H9 (cell line): ENCODE measurements at regions not wholly inside any gene's neighbourhood (a gene's known extent, or its start where the extent isn't known, plus 50 kb on each side); places are given as distances from the start of the nearest gene placed in this dataset.

Experiments
- DNase-seq: peaks from one replicate; pipeline ENCODE4 v3.0.0-alpha.2; 2017
- H2AFZ ChIP-seq: one replicate; pipeline ENCODE4 v1.6.1; 2013; ENCODE audit warnings: mild to moderate bottlenecking, low read length, control low read depth, moderate library complexity
- H2AK5ac ChIP-seq: 2 replicates; pipeline ENCODE4 v1.6.1; 2013; ENCODE audit warnings: low read length, control low read depth, mixed read lengths; ENCODE audit not compliant: insufficient read length
- H2BK120ac ChIP-seq: one replicate; pipeline ENCODE4 v1.6.1; 2013; ENCODE audit warnings: low read depth, mild to moderate bottlenecking, low read length, control low read depth, inconsistent platforms; ENCODE audit not compliant: poor library complexity, severe bottlenecking
- H2BK12ac ChIP-seq: 2 replicates; pipeline ENCODE4 v1.6.1; 2013; ENCODE audit warnings: low read length, control low read depth, mixed read lengths, low read depth; ENCODE audit not compliant: insufficient read length
- H2BK15ac ChIP-seq: 2 replicates; pipeline ENCODE4 v1.6.1; 2013; ENCODE audit warnings: low read depth, low read length, control low read depth
- H2BK20ac ChIP-seq: one replicate; pipeline ENCODE4 v1.6.1; 2013; ENCODE audit warnings: low read depth, mild to moderate bottlenecking, low read length, control low read depth, inconsistent platforms; ENCODE audit not compliant: poor library complexity, severe bottlenecking
- H2BK5ac ChIP-seq: 2 replicates; pipeline ENCODE4 v1.6.1; 2013; ENCODE audit warnings: low read length, control low read depth, mixed read lengths; ENCODE audit not compliant: insufficient read length
- H3K14ac ChIP-seq: 2 replicates; pipeline ENCODE4 v1.6.1; 2013; ENCODE audit warnings: low read length, control low read depth; ENCODE audit not compliant: insufficient read depth
- H3K18ac ChIP-seq: 2 replicates; pipeline ENCODE4 v1.6.1; 2013; ENCODE audit warnings: low read depth, mild to moderate bottlenecking, mixed read lengths, low read length, control low read depth; ENCODE audit not compliant: insufficient read length
- H3K23ac ChIP-seq: 2 replicates; pipeline ENCODE4 v1.6.1; 2013; ENCODE audit warnings: low read length, control low read depth, mixed read lengths, low read depth; ENCODE audit not compliant: insufficient read length
- H3K23me2 ChIP-seq: 2 replicates; pipeline ENCODE4 v1.6.1; 2013; ENCODE audit warnings: low read depth, mild to moderate bottlenecking, mixed read lengths, low read length, control low read depth; ENCODE audit not compliant: insufficient read length, poor library complexity, severe bottlenecking
- H3K27ac ChIP-seq: 2 replicates; pipeline ENCODE4 v1.5.1; 2013; ENCODE audit warnings: low read length, control low read depth, mixed read lengths, low read depth; ENCODE audit not compliant: insufficient read length
- H3K27me3 ChIP-seq: 2 replicates; pipeline ENCODE4 v1.6.1; 2013; ENCODE audit warnings: low read length, control low read depth, inconsistent platforms; ENCODE audit not compliant: insufficient read depth
- H3K4ac ChIP-seq: 2 replicates; pipeline ENCODE4 v1.6.1; 2013; ENCODE audit warnings: low read depth, mild to moderate bottlenecking, control low read depth, inconsistent platforms, low read length, moderate library complexity
- H3K4me1 ChIP-seq: 2 replicates; pipeline ENCODE4 v1.6.1; 2013; ENCODE audit warnings: low read length, control low read depth, inconsistent platforms; ENCODE audit not compliant: insufficient read depth
- H3K4me2 ChIP-seq: 2 replicates; pipeline ENCODE4 v1.6.1; 2013; ENCODE audit warnings: low read length, control low read depth, mixed read lengths; ENCODE audit not compliant: insufficient read length, insufficient read depth
- H3K56ac ChIP-seq: 2 replicates; pipeline ENCODE4 v1.6.1; 2013; ENCODE audit warnings: low read depth, mild to moderate bottlenecking, mixed read lengths, low read length, control low read depth; ENCODE audit not compliant: insufficient read length
- H3K79me1 ChIP-seq: 2 replicates; pipeline ENCODE4 v1.6.1; 2013; ENCODE audit warnings: low read depth, mild to moderate bottlenecking, moderate library complexity, low read length, control low read depth, inconsistent platforms; ENCODE audit not compliant: insufficient read depth, poor library complexity, severe bottlenecking
- H3K79me2 ChIP-seq: 2 replicates; pipeline ENCODE4 v1.6.1; 2013; ENCODE audit warnings: low read length, control low read depth, inconsistent platforms; ENCODE audit not compliant: insufficient read depth
- H3K9ac ChIP-seq: 2 replicates; pipeline ENCODE4 v1.6.1; 2013; ENCODE audit warnings: low read length, control low read depth, mixed read lengths; ENCODE audit not compliant: insufficient read length; ENCODE audit errors: extremely low read depth
- H3K9me3 ChIP-seq: one replicate; pipeline ENCODE4 v1.6.1; 2013; ENCODE audit warnings: low read depth, low read length, inconsistent platforms; ENCODE audit not compliant: control insufficient read depth
- H3T11ph ChIP-seq: one replicate; pipeline ENCODE4 v1.6.1; 2013; ENCODE audit warnings: mild to moderate bottlenecking, low read length, control low read depth, inconsistent platforms
- H4K20me1 ChIP-seq: one replicate; pipeline ENCODE4 v1.6.1; 2013; ENCODE audit not compliant: control insufficient read depth, insufficient read length, insufficient read depth
- H4K5ac ChIP-seq: 2 replicates; pipeline ENCODE4 v1.6.1; 2013; ENCODE audit warnings: low read depth, mild to moderate bottlenecking, mixed read lengths, low read length, control low read depth; ENCODE audit not compliant: insufficient read length
- H4K8ac ChIP-seq: replicated peaks from 2 replicates; pipeline ENCODE4 v1.6.1; 2013; ENCODE audit warnings: low read length, control low read depth, mixed read lengths, low read depth; ENCODE audit not compliant: insufficient read length
- H4K91ac ChIP-seq: 2 replicates; pipeline ENCODE4 v1.6.1; 2013; ENCODE audit warnings: low read depth, mild to moderate bottlenecking, moderate library complexity, mixed read lengths, low read length, control low read depth; ENCODE audit not compliant: insufficient read length
- H3K27ac Mint-ChIP-seq, 3 experiments: 2 replicates in 2 of 3; 3 replicates in 1 of 3; pipeline ENCODE4 v1.8.0; 2020 to 2021; ENCODE audit warnings: mixed read lengths in 3 of 3, mild to moderate bottlenecking in 1 of 3, moderate library complexity in 1 of 3
- H3K27me3 Mint-ChIP-seq: 2 replicates; pipeline ENCODE4 v1.8.0; 2021; ENCODE audit warnings: low read depth, mild to moderate bottlenecking, moderate library complexity, mixed read lengths
- H3K36me3 Mint-ChIP-seq, 3 experiments: 2 replicates in 2 of 3; 3 replicates in 1 of 3; pipeline ENCODE4 v1.8.0; 2020 to 2021; ENCODE audit warnings: low read depth in 3 of 3, mixed read lengths in 3 of 3; ENCODE audit not compliant: insufficient read depth in 1 of 3
- H3K4me1 Mint-ChIP-seq, 2 experiments: 2 replicates each; pipeline ENCODE4 v1.8.0; 2020; ENCODE audit warnings: mixed read lengths in 2 of 2
- H3K4me3 Mint-ChIP-seq, 2 experiments: 2 replicates in 1 of 2; 3 replicates in 1 of 2; pipeline ENCODE4 v1.8.0; 2020 to 2021; ENCODE audit warnings: mild to moderate bottlenecking in 2 of 2, mixed read lengths in 2 of 2, moderate library complexity in 1 of 2
- H3K9me3 Mint-ChIP-seq, 2 experiments: 2 replicates in 1 of 2; 3 replicates in 1 of 2; pipeline ENCODE4 v1.8.0; 2020; ENCODE audit warnings: mild to moderate bottlenecking in 2 of 2, mixed read lengths in 2 of 2, moderate library complexity in 1 of 2
- WGBS: extraction: QIAGEN DNeasy Blood & Tissue Kit; methylation state at CpG from one replicate; pipeline ENCODE4 v1.1.7; 2013; ENCODE audit warnings: missing lambda C conversion rate, low lambda C conversion rate, mixed read lengths; ENCODE audit not compliant: insufficient read length; ENCODE audit errors: extremely low coverage; 5-methylcytosine and 5-hydroxymethylcytosine counted together
- TF ChIP-seq, protein P1 (sequence below): fragments of 200-600 bp; sonication (generic); conservative IDR thresholded peaks from 3 replicates; pipeline ENCODE4 v1.8.0; 2021; ENCODE audit warnings: antibody characterized with exemption, mild to moderate bottlenecking

DNA sequence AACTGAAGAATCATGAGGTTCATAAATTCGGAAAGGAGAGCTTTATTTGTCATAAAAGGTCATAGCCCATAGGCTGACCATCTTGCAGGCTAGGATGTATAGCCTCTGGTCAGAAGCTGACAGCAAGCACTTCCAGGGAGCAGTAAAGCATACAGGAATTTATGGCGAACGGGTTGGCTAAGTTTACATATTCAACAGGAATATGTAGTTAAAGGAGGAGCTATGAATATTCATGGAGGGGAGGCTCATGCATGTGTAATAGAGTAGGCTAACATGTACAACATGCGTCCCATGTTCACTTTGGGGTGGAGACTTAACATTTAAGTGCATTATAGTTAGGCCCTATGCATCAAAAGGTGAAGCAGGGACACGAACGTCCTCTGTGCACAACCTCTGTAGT, 1425.7 kb upstream of the TENM3 start:
- no peak overlapping the region for H3K56ac ChIP-seq
- no peak overlapping the region for H2BK120ac ChIP-seq
- no peak overlapping the region for H3K4ac ChIP-seq
- Mint-ChIP-seq H3K27ac (no peak overlapping the region; a peak in 1 of 7 replicates), H3K27me3 (no peaks in the 10 kb centered on the region), H3K9me3 (no peaks in the 10 kb centered on the region), H3K4me1 (peaks cover 6% of the 10 kb centered on the region in 2 experiments), H3K36me3 (no peaks in the 10 kb centered on the region), H3K4me3 (no peak overlapping the region)
- H3K27ac ChIP-seq: no peak overlapping the region
- H4K5ac ChIP-seq: no peak overlapping the region
- no peaks in the 10 kb centered on the region for H3K23me2 ChIP-seq
- no peak overlapping the region for H3K23ac ChIP-seq
- no CpG with 5 or more reads among the region's 6 CpGs for WGBS
- no peak overlapping the region for H2AK5ac ChIP-seq
- no peak overlapping the region for H3K4me2 ChIP-seq
- no peak overlapping the region for H3K18ac ChIP-seq
- H3K79me1 ChIP-seq: no peaks in the 10 kb centered on the region
- no peak for DNase-seq
- no peak overlapping the region for H2AFZ ChIP-seq
- no peak overlapping the region for H3K14ac ChIP-seq
- no peaks in the 10 kb centered on the region for H4K20me1 ChIP-seq
- H3T11ph ChIP-seq: no peak overlapping the region
- no peak overlapping the region for H2BK20ac ChIP-seq
- no peaks in the 10 kb centered on the region for H3K9me3 ChIP-seq
- no peak overlapping the region for H2BK15ac ChIP-seq
- no peak overlapping the region for H2BK12ac ChIP-seq
- H3K9ac ChIP-seq: no peak overlapping the region
- H4K91ac ChIP-seq: no peak overlapping the region
- no peaks in the 10 kb centered on the region for H3K27me3 ChIP-seq
- no peaks in the 10 kb centered on the region for H3K4me1 ChIP-seq
- no peak overlapping the region for H4K8ac ChIP-seq
- no peak overlapping the region for H2BK5ac ChIP-seq
- H3K79me2 ChIP-seq: no peaks in the 10 kb centered on the region
- TF ChIP-seq, protein P1, sequence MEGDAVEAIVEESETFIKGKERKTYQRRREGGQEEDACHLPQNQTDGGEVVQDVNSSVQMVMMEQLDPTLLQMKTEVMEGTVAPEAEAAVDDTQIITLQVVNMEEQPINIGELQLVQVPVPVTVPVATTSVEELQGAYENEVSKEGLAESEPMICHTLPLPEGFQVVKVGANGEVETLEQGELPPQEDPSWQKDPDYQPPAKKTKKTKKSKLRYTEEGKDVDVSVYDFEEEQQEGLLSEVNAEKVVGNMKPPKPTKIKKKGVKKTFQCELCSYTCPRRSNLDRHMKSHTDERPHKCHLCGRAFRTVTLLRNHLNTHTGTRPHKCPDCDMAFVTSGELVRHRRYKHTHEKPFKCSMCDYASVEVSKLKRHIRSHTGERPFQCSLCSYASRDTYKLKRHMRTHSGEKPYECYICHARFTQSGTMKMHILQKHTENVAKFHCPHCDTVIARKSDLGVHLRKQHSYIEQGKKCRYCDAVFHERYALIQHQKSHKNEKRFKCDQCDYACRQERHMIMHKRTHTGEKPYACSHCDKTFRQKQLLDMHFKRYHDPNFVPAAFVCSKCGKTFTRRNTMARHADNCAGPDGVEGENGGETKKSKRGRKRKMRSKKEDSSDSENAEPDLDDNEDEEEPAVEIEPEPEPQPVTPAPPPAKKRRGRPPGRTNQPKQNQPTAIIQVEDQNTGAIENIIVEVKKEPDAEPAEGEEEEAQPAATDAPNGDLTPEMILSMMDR: no peak
